Activated CD4-positive, alpha-beta T cell treated with anti-CD3 and anti-CD28 coated beads, Interleukin-2, amount 50 U/mL, for 48 hours (primary cell): ENCODE measurements at regions not wholly inside any gene's neighbourhood (a gene's known extent, or its start where the extent isn't known, plus 50 kb on each side); places are given as distances from the start of the nearest gene placed in this dataset.

Experiments
- DNase-seq, 2 experiments: peaks; one replicate each; pipeline ENCODE4 v3.0.0-alpha.2; 2020

DNA sequence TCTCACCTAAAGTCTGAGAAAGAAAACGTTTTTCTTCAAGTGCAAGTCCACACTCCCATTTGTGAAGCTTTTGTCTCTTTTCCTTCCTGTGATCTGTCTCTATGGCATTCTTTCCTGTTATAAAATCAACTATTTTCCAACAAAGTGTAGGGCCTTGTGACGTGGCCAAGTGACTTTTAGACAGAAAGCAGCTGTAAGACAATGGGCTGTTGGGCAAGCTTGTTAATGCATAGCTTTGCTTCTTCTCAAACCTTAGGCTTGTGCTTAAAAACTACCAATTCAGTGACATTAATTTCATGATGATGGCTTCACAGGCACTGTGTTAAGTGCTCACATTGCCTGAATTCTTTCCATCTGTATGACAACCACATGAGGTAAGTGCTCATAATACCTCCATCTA, 83.5 kb downstream of the VCY1B start:
- DNase-seq = no peak

DNA sequence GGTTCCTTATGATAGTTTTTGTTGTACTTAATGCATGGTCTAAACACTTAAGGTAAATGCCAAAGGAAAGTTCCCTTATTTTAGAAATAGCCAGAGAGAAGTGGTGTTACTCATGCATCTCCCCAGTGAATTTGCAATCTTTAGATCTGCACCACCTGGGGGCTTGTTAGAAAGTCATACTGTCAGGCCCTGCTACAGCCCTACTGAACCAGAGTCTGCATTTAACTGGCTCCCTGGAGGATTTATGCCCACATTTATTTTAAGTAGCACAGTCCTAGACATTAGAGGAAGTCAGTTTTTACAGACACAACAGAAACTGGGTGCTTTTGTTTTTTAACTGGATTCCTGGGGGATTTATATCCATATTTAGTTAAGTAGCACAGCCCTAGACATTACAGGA, 89.6 kb downstream of the VCY1B start:
- no peak for DNase-seq

DNA sequence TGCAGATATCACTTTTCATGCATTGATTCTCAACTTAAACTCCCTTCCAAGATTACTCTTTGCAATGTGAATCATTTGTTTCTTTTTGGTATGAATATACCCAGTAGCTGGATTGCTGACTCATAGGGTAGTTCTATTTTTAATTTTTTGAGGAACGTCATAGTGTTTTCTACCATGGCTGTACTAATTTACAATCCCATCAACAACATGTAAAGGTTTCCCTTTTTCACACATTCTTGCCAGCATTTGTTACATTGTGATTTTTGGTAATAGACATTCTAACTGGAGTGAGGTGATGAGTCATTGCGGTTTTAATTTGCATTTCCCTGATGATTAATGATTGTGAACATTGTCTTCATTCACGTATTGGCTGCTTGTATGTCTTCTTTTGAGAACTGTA, 126.7 kb downstream of the VCY1B start:
- DNase-seq = no peak

DNA sequence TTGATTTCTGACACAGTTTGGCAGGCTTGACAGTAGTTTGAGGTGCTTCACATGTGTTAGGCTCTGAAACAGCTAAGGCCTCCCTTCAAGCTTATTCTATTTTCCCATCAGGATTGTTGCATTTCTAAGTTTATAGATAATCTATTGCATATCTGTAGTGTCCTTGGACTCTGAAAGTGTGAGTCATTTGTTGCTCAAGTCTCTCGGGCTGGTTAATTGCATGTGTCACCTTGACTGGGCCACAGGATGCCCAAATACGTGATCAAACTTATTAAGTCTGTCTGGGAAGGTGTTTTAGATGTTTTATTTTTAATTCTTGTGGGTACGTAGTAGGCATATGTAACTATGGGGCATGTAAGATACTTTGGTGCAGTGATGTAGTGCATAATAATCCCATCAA, 166.0 kb downstream of the VCY1B start:
- no peak for DNase-seq

DNA sequence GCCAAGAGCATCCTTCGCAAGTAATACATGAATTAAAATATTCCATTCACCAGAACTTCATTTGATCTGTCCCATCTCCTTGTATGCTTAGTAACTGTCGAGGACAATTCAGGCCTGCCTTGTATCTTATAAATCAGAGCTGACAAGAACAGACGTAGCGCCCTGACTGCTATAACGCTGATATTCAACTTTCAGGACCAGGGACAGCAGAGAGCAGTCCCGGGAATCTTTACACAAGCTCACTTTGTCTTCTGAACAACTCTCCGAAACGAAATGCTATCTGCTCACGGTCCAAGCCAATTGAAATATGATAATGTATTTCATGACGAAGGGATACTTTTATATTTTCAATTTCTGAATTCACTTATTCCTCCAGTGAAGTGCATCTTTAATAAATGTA, 175.7 kb downstream of the VCY1B start:
- DNase-seq = no peak

DNA sequence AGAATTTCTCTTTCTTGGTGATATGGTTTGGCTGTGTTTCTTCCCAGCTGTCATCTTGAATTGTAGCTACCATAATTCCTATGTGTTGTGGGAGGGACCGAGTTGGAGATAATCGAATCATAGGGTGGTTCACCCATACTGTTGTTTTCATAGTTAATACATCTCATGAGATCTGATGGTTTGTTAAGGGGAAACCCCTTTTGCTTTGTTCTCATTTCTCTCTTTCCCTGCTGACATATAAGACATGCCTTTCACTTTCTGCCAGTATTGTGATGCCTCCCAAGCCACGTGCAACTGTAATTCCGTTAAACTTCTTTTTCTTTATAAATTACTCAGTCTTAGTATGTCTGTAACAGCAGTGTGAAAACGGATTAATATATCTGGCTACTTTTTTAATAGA, 179.0 kb downstream of the VCY1B start:
- DNase-seq = no peak

DNA sequence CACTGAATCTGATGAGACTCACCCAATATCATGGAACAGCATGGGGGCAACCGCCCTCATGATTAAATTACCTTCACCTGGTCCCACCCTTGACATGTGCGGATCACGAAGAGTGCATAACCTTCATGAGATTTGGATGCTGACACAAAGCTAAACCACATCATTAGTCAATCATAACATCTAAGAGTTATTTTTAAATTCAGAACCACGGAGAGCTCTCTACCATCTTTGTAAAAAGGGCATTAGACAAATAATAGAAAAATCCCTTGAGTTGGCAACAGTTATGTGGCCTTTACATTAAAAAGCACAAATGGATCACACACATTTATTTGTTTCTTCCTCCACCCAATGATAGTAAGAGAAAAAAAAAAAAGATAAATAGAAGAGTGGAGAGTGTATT, 182.2 kb downstream of the VCY1B start:
- no peak for DNase-seq

DNA sequence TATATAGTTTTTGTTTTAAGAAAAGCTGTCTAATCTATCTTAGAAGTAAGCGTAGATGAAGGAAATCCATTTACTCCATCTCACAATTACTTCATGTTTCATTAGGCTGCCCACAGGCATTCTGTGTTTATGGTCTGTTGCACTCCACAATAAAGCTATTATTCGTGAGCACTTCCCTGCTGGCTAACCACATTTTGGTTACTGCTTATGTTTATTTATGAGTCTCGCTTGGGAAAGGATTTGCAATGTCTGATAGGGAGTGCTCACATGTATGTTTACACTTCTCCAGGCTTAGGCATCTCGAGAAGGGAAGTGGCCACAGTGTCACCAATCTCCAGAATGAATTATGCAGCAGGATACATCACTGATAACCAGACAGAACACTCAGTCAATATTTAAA, 190.9 kb downstream of the VCY1B start:
- DNase-seq = no peak

DNA sequence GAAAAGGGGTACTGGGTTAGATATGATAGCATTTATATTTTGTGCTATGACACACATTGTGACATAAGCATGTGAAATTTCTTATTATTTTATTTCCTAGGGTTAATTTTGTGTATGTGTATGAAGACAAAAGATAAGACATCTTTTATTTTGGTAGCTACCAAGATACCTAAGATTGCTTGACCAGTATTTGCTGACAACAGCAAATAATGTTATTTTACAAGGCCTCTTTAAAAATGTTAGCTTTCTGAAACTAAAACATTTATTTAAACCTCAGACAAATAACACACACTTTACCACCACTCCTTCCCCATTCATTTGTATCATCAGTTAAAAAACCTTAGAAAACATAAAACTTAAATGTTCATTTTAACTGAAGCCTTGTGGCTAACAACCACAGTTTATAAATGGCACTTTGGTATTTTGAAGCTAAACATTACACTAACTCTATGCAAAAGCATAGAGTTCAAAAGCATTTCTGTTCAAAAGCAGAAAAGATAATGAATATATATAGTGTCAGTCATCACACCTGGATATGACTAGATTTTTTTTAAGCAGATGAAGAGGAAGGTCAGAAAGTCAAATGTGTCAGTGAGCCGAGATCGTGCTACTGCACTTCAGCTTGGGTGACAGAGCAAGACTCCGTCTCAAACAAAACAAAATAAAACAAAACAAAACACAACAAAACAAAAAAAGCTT, 193.0 kb downstream of the VCY1B start:
- no peak for DNase-seq

DNA sequence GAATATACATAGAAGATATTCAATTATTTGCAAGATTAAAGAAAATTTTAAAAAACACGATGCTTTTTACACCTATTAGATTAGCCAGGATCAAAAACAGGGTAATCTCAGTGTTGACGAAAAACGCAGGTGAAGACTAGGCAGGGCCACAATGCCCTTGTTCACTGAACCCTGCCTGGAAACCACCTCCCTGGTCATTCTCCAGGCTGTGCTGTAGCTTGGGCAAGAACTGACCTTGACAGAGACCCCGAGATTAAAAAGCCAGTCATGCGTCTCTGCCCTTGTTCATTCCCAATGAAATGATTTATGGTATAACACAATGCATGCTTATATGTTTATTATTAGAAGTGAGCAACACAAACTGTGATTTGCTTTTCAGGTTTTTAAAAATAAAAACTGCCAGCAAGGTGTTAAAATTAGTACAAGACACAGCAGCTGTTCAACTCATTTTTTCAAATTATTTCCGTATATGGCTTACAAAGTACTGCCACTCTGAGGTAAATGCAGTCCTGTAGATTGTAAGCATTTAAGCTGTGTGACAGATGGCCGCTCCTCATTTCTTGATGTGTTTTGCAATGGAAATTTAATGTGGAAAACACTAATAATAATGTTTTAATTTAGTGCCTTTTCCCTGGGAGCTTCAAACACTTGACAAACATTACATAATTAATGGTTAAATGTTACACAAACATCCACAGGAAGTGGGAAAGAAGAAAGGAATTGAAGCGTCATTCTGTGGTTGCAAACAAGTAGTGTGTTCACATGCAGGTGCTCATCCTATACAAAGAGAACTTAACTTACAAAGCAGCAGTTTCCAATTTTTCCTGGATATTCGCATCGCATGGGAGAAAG, 200.2 kb downstream of the VCY1B start:
- DNase-seq = no peak

DNA sequence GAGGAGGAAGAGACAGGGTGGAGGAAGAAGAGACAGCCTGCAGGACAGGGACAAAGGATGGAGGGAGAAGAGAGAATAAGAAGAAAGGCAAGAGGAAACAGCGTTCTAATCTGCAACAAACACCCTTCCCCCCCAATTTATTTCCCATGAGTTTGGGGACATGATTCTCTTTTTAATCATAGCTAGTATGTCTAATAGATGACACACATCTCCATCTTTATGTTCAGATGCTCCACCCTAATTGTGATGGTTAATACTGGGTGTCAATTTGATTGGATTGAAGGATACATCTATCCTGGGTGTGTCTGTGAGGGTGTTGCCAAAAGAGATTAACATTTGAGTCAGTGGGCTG, 200.8 kb downstream of the VCY1B start:
- DNase-seq = no peak

DNA sequence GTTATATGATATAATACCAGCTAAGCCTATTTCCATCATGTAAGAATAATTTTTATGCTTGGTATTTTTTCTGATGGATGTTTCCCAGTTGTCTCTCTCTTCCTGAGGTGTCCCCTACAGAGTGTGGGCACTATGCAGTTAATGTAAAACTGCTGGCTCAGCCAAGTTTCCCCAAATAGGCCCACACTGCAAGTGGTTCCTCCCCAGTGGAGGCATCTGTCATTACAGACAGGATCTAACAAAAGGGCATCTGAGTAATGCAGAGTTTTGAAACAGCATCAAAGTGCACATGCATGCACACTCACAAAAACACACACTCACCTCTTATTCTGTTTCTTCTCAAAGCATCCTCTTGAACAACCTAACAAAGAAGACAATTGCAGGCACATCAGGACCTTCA, 221.0 kb downstream of the VCY1B start:
- DNase-seq = no peak

DNA sequence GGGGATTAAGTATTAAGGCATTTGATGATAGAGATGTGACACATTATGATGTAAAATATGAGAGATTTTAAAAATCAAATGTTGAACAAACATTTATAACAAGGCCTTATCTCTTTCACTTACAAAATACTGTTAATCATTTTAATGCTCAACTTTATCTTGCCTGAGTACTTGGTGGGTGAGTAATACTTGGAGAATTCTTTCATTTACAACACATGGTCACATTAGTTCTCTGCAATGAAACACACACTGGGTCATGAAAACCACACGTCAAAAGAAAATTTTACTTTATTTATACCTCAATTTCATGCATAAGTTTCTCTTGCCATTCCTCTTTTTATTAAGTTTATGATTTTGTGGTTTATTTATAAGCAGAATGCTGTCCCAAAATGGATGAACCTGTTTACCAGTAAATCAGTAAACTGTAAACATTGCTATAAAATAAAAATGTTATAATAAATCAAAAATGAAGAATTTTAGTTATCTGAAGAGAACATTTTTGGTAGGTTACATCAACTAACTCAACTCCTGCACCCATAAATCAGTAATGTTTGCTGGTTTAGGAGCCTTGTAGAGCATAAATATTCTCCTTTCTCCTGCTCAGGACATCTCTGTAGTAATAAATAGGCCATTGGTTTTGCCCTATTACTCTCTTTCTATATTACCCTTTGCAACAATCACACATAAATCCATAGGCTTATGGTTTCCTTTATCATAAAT, 233.5 kb upstream of the NLGN4Y start:
- DNase-seq = no peak

DNA sequence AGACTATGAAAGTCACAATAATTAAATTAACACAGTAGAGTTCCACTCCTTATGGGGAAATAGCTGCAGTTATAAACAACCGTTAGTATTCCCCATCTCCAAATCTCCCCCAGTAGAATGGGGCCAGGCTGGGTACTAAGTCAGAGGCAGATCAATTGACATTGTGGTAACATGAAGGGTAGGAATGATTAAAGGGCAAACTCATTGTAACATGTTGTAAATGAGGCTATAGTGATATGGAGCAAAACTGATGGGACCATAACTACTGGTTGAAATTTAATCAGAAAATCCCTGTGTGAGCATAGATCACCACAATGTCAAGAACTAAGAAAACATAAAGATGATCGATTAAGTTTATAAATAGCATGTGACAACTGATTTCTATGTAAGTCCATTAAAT, 231.9 kb upstream of the NLGN4Y start:
- no peak for DNase-seq

DNA sequence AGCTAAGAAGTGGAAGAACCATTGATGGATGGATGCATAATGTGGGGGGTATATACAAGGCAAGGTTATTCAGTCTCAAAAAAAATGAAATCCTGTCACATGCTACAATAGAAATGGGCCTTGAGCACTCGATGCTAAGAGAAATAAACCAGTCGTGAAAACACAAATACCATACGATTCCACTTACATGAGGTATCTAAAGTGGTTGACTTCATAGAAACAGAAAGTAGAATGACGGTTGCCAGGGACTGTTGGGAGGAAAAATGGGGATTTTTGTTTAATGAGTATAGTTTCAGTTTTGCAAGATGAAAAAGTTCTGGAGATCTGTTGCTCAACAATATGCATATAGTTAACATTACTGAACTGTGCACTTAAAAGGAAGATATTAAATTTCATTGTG, 223.6 kb upstream of the NLGN4Y start:
- no peak for DNase-seq

DNA sequence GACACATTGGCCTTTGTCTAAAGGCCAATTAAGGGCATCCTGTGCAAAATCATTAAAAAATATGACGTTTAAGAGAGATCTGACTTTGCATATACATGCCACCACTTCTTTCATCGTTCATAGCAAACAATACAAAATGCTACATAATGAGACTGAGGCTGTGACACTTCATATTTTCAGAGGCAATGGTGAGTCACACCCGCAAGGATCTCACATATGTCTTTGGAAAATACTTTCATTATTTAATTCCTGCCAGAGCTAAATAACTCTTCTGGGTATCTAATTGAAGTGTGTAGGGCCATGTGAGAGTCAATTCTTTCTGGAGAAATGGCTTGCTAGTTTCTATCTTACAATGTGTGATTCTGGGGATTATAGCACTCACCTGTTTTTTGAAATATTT, 222.8 kb upstream of the NLGN4Y start:
- DNase-seq = peak in 1 of 2 experiments; percentile 11

DNA sequence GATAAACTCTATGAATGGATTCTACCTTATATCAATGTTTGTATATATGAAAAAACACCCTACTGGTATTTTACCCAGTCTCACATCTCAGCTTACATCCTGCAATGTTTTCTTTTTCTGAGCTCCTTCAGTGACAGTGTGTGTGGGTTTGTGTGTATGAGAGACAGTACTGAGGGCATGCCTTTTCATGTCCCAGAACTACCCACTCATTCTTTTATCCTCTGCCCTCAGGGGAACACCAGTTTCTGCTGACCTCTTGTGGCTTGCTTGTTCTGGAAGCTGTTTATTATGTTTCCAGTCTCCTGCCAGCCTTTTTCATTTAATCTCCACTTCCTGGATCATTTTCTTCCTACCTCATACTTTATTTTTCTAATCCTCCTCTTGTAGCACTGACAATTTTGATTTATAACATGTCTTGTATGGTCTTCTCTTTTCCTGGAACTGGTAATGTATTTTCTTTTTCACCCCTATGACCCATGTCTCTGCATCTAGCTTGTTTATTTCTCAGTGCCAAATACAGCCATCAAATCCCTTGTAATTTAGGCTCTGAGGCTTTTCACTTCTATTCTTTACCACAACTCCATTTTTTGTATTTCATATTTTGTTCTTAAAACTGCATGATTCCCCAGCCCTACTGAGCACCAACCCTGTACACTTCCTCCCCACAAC, 195.5 kb upstream of the NLGN4Y start:
- DNase-seq = no peak

DNA sequence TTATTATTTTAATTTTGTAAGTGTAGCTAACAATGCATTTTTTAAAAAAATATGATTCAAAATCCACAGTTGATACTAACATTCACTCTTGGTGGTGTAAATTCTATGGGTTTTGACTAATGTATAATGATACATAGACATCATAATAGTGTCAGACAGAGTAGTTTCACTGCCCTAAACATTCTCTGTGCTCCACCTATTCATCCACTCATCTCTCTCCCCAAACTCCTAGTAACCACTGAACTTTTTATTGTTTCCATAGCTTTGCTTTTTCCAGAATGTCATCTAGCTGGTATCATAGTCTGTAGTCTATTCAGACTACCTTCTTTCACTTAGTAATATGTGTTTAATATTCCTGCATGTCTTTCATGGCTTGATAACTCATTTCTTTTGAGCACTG, 194.0 kb upstream of the NLGN4Y start:
- no peak for DNase-seq

DNA sequence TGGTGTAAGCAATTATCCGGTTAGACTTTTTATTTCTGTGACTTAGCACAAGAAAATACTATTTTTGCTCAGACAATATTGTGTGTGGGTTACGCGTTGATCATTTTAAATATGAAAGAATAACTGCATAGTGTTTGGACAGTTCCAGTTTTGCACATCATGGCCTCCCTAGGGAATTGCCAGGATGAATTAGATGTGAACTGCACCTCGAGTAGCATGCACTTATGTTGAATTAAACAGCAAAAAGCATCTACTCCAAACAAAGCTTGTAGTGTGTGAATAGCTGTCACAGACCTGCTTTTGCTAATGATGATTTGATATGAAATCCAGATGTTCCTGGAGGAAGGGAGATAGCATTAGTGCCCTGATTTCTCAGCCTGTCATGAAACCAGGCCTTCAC, 184.8 kb upstream of the NLGN4Y start:
- DNase-seq = no peak

DNA sequence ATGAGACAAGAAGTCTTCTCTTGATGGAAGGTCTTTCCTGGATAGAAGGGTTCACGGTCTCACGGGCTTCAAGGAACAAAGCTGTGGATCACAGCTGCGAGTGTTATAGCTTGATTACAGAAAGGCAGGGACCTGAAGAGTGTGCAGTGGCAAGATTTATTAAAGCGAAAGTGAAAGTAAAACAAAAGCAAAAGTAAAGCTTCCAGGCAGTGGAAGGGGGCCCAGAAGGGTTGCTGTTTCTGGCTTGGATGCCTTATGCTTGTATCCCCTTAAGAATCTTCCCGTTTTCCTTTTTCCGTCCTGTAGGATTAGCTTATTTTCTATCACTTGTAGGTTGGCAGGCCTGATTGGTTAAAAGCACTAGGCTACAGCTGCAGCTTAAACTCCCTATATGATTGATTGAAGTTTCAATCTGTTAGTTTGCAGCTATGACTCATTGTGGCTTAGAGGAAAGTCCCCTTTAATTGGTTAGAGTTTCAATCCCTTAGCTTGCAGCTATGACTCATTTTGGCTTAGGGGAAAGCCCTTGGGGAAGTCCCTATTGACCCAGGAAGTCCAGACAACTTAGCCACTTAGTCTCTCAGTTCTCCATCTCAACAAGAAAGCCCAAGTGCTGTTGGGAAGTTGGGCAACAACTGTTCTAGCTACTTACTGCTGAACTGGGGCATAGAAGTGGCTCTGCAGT, 183.7 kb upstream of the NLGN4Y start:
- DNase-seq = peak; percentile 29 to 49

DNA sequence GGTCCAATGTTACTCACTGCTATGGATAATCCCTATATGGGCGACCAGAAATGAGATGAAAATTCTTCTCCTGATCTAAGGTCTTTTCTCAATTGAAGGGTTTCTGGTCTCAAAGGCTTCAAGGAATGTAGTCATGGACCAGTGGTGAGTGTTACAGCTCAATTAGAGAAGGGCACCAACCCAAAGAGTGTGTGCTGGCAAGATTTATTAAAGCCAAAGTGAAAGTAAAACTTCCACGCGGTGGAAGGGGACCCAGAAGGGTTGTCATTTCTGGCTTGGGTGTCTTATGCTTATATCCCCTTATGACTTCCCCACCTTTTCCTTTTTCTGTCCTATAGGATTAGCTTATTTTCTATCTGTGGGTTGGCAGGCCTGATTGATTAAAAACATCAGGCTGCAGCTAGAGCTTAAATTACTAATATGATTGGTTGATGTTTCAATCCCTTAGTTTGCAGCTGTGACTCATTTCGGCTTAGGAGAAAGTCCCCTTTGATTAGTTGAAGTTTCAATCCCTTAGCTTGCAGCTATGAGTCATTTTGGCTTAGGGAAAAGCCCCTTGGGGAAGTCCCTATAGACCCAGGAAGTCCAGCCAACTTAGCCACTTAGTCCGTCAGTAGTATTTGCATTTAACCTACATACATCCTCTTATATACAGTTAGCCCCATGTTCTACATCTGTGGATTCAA, 179.5 kb upstream of the NLGN4Y start:
- peak in 1 of 2 experiments; percentile 25 for DNase-seq

DNA sequence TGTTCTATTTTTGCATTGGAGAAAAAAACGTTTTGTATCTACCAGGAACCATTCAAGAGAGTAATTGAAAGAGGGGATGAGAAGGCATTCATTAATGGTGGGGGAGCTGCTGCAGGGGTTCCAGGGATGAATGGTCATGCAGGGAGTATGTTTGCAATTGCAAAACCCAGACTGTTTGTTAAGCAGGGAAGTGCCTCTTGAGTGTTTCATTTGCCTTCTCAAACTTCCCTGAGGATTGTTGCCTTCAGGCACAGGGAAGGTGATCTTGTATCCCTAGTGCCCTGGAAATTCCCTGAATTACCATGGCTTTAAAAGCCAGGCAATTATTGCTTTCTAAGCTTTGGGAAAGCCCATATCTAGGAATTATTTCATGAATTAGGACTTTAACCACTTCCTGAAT, 172.7 kb upstream of the NLGN4Y start:
- DNase-seq = no peak
